ENCODE measurements at regions not wholly inside any gene's neighbourhood (a gene's known extent, or its start where the extent isn't known, plus 50 kb on each side); places are given as distances from the start of the nearest gene placed in this dataset.

- TF ChIP-seq POLR2A (IDR thresholded peaks at IDR 0.05) (no peak), EP300 (IDR thresholded peaks at IDR 0.05) (no peak), CTCF (IDR thresholded peaks at IDR 0.05) (no peak)
Measured at GRCh38 chr14:98136012-98136789, 1135.8 kb downstream of the BCL11B start.
